ENCODE measurements at regions not wholly inside any gene's neighbourhood (a gene's known extent, or its start where the extent isn't known, plus 50 kb on each side); places are given as distances from the start of the nearest gene placed in this dataset.

DNA sequence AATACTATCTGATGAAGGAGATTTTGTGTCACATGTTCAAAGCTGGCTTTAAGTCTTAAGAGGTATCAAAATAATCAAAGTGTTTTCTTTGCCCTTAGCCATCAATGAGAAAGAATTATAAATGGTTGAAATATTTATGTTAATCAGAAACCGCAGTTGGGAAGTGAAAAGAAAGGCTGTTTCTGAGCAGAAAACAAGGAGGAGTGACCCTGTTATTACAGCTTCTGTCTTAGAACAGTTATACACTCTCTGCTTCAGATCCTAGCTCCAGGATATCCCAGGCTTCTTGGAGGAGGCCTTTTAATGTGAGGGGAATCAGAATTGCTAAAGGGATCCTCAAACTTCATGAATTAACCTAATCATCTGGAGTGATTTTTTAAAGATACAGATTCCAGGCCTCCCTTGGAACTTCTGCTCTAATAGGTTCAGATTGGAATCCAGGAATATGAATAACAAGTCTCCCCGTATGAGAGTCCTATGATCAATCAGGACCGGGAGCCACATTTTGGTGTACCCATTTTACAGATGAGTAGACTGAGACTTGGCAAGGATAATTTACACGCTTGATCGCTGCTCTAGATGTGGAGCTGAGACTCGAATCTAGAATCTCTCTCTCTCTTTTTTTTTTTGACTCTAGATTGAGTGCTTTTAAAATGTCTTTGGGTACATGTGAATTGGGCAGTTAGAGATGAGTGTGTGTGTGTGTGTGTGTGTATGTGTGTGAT lies 50.8 kb upstream of the JAG1 start:
- Mint-ChIP-seq H3K27me3 (ENCODE audit: low read depth) (peaks cover 13% of the 10 kb centered on the region), H3K36me3 (ENCODE audit: low read depth) (no peaks in the 10 kb centered on the region), H3K9me3 (peaks cover 2% of the 10 kb centered on the region), H3K27ac (peak overlapping the region in 1 of 3 experiments; percentile 5), H3K4me1 (peaks cover 20% of the 10 kb centered on the region), H3K4me3 (no peak overlapping the region)
- TF ChIP-seq, protein P1, sequence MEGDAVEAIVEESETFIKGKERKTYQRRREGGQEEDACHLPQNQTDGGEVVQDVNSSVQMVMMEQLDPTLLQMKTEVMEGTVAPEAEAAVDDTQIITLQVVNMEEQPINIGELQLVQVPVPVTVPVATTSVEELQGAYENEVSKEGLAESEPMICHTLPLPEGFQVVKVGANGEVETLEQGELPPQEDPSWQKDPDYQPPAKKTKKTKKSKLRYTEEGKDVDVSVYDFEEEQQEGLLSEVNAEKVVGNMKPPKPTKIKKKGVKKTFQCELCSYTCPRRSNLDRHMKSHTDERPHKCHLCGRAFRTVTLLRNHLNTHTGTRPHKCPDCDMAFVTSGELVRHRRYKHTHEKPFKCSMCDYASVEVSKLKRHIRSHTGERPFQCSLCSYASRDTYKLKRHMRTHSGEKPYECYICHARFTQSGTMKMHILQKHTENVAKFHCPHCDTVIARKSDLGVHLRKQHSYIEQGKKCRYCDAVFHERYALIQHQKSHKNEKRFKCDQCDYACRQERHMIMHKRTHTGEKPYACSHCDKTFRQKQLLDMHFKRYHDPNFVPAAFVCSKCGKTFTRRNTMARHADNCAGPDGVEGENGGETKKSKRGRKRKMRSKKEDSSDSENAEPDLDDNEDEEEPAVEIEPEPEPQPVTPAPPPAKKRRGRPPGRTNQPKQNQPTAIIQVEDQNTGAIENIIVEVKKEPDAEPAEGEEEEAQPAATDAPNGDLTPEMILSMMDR (IDR thresholded peaks at IDR 0.05; ENCODE audit: unreplicated experiment in 3 of 3), result no peak

DNA sequence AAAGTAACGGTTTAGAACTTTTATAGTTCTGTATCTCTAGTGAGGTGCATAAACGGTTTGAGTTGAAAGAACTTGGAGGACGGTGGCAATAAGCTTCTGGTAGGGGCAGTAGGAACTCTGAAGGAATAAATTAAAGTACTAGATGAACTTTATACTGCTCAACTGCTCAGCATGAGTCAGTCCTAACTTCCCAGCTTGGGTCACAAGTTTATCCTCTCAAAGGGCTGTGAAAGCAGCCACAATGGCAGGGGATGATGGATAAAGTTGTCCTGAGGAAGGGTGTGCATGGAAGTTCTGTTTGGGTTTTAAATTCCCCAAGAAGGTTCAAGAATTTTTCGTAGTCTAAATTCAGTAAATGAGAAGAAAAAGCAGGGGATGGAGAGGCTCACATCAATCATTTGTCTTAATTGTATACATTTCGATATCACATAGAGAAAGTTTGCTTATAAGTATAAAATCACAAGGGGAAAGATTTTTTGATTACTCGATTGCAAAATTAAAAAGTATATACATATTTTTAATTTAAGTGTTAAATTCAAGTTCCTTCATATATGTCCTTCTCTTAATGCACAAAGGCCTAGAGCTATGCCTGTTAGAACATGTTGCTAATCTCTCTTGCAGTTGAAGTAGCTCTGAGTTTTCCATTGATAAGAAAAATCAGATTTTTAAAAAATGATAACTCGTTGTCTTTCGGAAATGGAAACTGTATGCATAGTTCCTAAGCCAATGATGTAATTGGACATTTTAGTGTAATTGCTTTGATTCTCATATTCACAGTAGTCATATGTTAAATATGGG lies 55.3 kb upstream of the JAG1 start:
- TF ChIP-seq, protein P1 (IDR thresholded peaks at IDR 0.05; ENCODE audit: unreplicated experiment in 3 of 3), result no peak
- H3K4me3 Mint-ChIP-seq, result no peak overlapping the region
- H3K27me3 Mint-ChIP-seq (ENCODE audit: low read depth), result peaks cover 15% of the 10 kb centered on the region
- peaks cover 2% of the 10 kb centered on the region for H3K9me3 Mint-ChIP-seq
- no peaks in the 10 kb centered on the region for H3K4me1 Mint-ChIP-seq
- no peaks in the 10 kb centered on the region for H3K36me3 Mint-ChIP-seq (ENCODE audit: low read depth)
- H3K27ac Mint-ChIP-seq, result no peak overlapping the region

DNA sequence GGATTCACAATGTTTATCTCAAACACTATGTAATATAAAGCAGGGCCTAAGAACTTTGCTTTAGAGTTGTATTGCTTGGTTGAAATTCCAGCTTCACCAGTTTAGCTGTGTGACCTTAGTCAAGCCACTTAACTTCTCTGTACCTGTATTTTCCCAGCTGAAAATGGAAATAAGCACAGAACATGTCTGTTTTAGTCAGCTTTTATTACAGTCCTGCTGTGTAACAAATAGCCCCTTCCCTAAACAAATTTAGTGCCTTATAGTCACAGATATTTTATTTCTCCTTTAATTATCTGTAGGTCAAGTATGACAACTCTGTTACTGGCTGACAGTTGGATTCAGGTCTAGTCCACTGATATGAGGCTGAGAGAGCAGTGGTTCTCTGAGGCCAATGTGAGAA lies 56.0 kb upstream of the JAG1 start:
- Mint-ChIP-seq H3K27ac (no peak overlapping the region), H3K4me3 (no peak overlapping the region), H3K36me3 (ENCODE audit: low read depth) (no peaks in the 10 kb centered on the region), H3K4me1 (no peaks in the 10 kb centered on the region), H3K27me3 (ENCODE audit: low read depth) (peaks cover 15% of the 10 kb centered on the region), H3K9me3 (peaks cover 2% of the 10 kb centered on the region)
- TF ChIP-seq, protein P1 (IDR thresholded peaks at IDR 0.05; ENCODE audit: unreplicated experiment in 3 of 3), result no peak

DNA sequence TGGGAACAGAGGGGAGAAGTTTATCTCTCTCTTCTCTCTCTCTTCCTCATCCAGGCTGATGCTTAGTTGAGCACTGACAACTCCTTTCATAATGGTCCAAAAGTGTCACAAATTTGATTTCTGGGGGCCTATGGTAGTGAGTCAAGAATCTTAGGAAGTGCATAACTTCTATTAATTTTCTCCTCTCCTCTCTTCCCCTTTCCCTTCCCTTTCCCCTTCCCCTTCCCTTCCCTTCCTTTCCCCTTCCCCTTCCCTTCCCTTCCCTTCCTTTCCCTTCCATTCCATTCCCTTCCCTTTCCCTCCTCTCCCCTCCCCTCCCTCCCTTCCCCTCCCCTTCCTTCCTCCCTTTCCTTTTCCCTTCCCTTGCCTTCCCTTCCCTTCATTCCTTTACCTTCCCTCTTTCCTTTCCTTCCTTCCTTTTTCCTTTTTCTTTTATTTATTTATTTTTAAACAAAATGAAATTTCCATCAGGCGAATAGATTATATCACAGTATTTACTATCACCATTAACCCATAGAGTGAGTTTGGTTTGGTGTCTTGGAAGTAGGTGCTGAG lies 56.9 kb upstream of the JAG1 start:
- Mint-ChIP-seq H3K27me3 (ENCODE audit: low read depth) (peaks cover 14% of the 10 kb centered on the region), H3K4me3 (no peak overlapping the region), H3K27ac (no peak overlapping the region), H3K4me1 (no peaks in the 10 kb centered on the region), H3K36me3 (ENCODE audit: low read depth) (no peaks in the 10 kb centered on the region), H3K9me3 (peaks cover 2% of the 10 kb centered on the region)
- TF ChIP-seq, protein P1 (IDR thresholded peaks at IDR 0.05; ENCODE audit: unreplicated experiment in 3 of 3), result no peak

DNA sequence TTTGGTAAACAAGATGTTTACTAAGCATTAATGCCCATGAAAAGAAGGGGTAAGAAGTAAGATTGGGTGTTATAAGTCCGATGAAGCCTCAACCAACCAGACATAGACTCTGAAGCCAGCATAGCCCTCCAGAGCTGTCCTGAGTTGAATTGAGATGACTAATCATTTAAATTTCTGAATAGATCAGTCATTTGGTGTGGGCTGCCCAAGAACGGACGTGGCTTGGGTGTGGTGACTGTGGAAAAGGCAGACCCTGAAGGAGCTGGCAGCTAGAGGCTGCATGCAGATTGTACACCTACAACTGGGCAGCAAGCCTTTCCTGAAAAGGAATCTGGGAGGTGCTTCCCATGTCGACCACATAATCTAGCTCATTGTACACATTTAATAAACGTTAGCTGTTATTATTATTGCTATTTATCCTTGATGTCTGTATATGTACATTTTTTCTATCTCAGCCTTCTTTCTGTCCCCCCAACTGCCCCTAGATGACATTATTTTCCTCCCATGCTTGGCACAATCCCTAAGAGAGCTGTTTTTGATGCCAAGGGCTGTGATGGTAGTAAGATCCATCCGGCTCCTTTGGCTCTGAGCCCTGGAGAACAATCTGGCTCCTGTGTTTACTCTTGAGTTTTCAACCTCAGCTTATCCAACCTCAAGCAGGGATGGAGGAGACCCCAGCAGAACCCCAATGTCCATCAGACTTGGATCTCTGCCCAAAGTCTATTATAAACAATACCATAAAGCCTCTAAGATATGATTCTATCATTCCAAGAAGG lies 57.6 kb upstream of the JAG1 start:
- TF ChIP-seq, protein P1 (IDR thresholded peaks at IDR 0.05; ENCODE audit: unreplicated experiment in 3 of 3), result no peak
- no peak overlapping the region for H3K4me3 Mint-ChIP-seq
- H3K27ac Mint-ChIP-seq, result no peak overlapping the region
- peaks cover 2% of the 10 kb centered on the region for H3K9me3 Mint-ChIP-seq
- peaks cover 9% of the 10 kb centered on the region for H3K27me3 Mint-ChIP-seq (ENCODE audit: low read depth)
- no peaks in the 10 kb centered on the region for H3K4me1 Mint-ChIP-seq
- no peaks in the 10 kb centered on the region for H3K36me3 Mint-ChIP-seq (ENCODE audit: low read depth)

Data from nephron (organoid).